DMS153 treated with DMSO at 0.1 percent for 48 hours (cell line): ENCODE measurements at regions not wholly inside any gene's neighbourhood (a gene's known extent, or its start where the extent isn't known, plus 50 kb on each side); places are given as distances from the start of the nearest gene placed in this dataset.

Experiments
- DNase-seq: peaks from one replicate; lab custom pipeline; 2025; ENCODE audit not compliant: unreplicated experiment; lab: John Stamatoyannopoulos, UW

DNA sequence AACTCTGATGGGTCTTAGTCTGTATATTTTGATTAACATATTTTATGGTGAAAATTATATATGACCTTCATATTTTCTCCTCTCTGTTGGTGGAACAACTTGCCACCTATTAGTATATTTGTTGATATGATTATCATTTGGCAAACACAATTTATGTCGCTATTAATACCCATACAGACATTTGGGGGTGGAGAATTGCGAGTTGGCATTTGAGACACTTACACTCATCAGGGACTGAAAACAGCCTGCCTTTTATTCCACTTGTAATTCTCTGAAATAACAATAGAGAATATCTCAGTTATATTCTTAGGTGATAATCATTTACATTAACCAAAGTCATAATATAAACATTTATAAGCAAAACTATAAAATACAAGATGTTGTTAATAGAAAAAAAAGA is 100.5 kb upstream of the RGS18 start:
- DNase-seq: no peak

DNA sequence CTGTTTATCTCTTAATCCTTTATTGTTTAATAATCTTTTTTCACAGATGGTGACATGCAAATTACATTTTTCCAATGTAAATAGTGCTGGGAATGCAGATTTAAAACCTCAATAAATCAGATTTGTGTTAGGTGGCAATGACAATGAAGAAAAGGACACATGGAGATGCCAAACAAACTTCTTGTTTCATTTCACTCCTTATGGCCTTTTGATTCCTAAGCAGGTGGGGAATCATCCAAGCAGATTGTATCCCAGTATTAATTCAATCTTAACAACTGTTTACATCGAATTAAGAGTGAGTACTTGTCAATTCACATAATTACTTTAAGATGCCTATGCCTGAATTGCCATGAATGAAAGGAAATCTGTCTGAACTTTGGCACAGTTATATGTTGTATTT is 98.9 kb upstream of the RGS18 start:
- no peak for DNase-seq

DNA sequence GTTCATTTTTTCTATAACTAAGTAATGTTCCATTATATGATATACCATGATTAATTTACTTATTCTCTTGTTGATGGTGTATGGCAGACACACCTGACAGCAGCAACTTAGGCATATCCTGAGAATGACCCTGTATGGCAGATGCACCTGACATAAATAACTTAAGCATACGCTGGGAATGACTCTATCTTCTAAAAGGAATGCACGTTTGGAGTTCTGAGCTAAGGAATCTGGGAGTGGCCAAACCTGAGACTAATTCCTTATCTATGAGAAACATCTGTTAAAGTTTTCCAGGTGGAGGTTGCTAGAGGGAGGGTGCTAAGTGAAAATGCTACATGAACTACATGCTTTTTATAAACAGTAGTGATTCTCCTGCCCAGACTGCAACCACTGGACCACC is 96.7 kb upstream of the RGS18 start:
- DNase-seq: no peak

DNA sequence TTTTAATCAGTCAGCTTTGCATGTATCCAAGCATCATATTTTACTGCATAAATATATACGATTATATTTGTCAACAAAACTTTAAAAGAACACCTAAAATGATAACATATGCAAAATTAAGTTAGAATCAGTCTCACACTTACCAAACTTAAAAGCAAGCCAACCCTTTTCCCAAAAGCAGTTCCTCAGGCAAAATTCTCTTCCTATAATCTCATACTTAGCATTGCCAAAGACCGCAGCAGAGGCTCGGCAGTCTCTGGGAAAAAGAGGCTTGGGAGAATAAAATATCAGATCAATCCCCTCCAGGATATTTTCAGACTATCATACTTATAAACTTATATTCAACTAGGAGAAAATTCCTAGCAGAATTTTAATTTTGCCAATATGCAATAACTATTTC is 93.2 kb upstream of the RGS18 start:
- no peak for DNase-seq

DNA sequence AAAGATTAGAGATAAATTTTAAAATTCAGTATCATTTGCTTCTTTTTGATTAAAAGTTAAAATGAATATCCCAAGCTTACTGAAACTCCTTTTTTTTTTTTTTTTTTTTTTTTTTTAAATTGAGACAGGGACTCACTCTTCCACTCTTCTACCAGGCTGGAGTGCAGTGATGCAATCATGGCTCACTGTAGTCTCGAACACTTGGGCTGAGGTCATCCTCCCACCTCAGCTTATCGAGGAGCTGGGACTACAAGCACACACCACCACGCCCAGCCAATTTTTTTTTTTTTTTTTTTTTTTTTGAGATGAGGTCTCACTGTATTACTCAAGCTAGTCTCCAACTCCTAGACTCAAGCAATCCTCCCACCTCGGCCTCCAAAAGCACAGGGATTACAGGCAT is 92.1 kb upstream of the RGS18 start:
- DNase-seq: no peak

DNA sequence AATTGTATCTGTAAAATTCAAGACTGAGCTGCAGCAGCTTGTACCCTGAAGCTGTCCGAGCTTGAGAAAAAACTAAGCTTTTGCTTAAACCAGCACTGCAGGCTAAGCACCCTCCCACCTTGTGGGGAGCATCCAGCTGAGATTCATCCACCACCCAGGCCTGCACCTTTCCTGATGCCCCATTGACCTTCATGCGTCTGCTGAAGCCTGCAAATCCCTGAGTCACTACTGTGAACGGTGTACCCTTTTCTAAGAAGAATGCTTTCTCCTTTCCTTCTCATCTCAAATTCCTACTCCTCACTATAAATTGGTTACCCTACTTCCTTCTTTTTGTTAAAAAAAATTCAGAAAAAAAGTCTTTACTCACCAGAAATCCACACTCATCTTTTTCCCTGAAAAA is 90.9 kb upstream of the RGS18 start:
- DNase-seq: no peak

DNA sequence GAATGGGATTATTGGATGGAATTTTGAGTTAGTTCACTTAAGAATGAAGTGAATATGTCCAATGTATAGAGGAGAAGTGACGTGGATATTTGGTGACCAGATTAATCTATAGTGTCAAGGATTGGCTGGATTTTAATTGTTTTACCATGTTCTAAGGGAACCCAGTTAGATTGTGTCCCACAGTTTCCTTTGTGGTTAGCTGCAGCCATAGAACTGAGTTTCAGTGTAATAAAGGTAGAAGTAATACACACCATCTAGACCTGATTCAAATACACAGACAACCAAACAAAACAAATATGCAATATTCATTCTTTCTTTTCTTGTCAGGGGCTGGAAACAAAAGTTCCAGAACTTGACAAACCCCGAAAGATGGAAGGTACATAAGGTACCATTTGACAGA is 88.0 kb upstream of the RGS18 start:
- DNase-seq: no peak

DNA sequence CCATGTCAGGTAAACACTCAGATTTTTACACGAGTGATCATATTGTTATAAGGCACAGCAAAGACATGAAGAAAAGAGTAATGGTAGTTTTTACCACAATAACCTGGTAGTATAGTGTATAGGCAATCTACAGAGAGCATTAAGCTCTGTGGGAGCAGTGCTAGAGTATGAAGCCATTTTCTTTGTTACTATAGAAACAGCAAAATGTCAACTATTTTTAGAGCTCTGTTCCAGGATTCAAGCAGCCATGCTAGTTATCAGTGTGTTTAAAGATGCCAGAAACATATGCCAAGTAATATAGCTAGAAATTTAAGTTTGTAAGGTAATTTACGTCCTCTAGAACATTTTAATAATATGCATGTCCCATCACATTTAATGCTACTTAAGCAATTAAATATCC is 77.6 kb upstream of the RGS18 start:
- DNase-seq: no peak

DNA sequence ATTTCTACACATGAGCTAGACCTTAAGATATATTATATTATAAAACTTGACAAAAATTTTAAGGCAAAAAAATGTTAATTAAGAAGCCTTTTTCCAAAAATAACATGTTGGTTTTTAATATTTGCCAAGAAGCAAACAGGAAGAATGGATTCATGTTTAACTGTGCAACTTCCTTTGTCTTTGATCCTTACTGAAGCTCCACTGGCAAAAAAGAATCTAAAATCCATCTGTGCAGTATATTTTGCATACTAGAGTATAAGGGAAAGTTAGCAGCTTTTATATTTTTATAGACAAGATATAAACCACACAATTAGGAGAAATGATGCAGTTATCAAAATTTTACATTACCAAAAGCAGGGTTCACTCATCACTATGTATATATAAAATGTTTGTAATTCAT is 76.9 kb upstream of the RGS18 start:
- no peak for DNase-seq

DNA sequence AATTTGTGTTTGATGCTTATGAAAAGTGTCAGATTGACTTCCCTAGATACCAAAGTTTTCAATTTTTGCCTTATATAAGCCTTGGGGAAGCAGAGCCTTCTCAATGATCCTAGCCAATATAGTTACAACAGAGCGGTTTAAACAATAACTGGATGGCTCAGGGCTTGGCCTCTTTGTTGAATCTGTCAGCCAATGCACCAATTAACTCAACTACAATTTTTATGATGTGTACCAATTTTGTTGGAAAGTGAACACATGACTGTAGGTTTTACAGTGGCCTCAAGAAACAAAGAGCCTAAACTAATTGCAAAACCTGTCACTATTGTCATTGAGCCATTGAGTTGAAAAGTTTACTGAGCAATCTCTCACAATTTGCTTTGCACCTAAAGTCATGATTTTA is 71.6 kb upstream of the RGS18 start:
- DNase-seq: no peak

DNA sequence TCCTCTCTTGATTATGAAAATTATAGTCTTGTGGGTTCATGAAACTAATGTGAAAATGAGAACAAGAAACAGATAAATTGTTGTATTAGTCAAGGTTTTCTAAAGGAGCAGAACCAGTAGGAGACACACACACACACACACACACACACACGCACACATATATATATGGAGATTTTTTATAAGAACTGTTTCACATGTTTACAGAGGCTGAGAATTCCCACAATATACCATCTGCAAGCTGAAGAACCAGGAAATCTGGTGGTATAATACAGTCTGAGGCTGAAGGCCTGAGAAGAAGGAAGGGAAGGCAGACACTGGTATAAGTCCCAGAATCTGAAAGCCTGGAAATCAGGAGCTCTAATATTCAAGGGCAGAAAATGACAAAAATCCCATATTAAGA is 70.9 kb upstream of the RGS18 start:
- no peak for DNase-seq

DNA sequence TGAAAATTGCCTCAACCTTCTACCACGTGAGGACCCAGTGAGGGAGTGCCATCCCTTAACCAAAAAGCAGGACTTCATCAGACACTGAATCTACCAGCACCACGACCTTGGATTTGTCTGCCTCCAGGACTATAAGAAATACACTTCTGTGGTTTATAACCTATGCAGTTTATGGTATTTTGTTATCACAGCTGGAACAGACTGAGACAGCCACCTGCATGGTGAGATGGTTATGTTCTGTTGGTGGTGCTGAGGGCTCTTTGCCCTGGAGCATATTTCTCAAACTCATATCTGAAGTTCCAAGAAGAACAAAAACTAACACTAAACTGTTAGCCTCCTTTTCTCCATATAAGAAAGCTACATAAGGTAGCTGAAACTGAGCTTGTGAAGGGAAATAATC is 69.8 kb upstream of the RGS18 start:
- DNase-seq: no peak

DNA sequence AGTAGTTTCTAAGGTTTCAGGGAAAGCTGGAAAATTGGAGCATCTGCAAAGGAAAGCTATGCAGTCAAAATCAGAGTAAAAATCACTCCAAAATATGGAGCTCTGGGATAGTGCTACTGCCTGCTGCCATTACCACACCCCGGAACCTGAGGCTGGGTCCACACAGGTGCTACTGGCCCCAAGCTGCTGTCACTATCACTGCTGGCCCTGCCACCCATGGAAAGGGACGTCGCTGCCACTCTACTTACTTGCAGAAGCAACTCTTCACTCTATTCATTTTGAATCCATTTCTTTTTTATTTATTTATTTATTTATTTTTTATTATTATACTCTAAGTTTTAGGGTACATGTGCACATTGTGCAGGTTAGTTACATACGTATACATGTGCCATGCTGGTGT is 60.3 kb upstream of the RGS18 start:
- DNase-seq: no peak

DNA sequence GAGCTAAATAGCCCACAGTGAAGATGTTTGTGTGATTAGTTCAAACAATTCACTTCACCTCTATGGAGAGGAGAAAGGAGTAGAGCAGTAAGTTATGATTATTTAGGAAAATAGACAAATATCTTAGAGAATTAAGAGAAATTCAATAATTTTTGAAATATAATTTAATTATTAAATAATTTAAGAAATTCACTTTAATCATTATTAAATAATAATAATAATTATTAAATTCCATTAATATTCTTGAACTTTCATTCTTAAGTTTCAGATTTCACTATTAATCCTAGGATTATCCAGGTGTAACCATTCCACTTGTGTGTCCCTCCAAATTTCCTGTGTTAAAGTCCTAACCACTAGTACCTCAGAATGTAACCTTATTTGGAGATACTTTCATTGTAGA is 58.9 kb upstream of the RGS18 start:
- DNase-seq: no peak

DNA sequence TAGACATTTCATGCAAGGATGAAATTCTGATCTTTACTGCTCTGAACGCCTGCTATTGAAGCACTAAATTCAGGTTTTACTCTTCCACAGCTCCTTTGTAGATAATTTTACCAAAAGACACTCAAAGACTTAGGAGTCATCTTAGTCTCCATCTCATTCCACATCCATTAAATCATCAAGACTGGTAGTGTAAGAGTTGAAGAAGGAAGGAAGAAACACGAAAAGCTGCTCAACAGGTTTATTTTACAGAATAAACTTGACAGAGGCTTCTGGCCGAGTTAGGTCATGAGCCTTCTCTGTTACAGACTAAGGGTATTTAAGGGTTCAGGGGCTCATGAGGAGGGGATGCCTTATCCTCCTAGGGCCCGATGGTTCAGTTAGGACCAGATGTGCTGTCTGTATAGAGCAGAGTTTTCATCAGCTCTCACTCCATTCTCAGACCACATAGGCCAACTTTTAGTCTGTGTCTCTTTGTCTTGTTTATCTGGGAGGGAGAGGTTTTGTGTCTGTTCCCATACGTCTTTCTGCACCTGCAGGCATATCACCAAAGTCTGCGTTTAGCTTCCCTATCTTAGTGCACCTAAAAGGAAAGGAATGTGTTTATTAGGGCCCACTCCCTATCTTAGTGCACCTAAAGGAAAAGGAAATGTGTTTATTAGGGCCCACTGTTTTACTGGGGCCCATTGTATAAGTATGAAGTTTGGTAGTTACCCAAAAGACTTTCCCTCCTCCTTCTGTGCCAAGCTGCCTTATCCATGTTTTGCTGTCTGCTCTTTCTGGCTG is 57.4 kb upstream of the RGS18 start:
- DNase-seq: no peak

DNA sequence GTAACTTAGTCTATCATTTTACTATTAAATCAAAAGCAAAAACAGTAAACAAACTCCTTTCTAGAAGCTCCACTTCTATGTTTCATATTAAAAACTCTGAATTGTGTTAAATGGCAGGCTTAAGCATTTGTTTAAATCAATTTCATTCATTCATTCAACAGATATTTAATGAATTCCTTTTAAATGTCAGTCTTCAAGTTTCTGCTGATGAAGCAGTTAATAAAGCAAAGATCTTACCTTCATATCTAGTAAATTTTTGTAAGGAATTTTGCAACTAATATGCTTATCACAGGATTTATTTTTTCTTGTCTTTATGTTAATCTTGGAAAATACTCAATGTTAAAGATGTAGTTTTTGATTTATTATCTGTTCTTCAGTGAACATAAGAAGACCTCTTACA is 54.1 kb upstream of the RGS18 start:
- no peak for DNase-seq

DNA sequence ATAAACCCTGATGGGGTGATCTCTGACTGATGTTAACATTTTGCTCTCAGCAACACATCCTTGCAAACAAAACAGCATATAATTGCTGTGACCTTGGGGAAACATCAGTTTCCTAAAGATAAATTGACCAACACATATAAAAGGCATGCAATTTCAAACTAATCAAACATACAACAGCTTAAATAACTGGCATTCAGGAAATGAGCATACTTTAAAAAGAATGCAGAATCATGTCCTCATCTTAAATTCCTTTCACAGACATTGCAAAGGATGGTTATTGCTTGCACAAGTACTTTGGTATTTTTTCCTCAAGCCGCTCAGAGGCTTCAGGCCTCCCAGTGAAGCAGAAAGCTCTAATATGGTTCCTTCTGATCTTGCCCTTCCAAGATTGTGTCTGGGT is 53.4 kb upstream of the RGS18 start:
- no peak for DNase-seq

DNA sequence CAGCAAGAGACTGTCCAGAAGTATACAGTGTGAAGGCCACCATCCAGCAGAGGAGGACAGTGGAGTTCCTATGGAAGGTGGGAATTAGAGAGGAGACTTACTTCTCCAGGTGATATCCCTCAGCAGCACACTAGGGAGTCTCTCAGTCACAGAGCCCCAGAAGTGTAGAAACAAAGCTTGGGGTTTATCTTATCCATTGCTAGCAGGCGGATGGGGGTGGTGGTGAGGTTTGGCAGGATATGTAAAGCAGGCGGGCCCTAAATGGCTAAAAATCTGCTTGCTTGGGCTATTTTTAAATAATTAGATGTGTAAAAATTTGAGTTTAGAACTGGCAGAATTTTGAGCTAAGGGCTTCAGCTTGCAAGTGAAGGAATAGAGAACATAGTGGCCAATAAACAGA is 50.1 kb upstream of the RGS18 start:
- no peak for DNase-seq
